MM.1S (cell line): ENCODE measurements at regions not wholly inside any gene's neighbourhood (a gene's known extent, or its start where the extent isn't known, plus 50 kb on each side); places are given as distances from the start of the nearest gene placed in this dataset.

Experiments used
- EZH2 ChIP-seq: fragments of 300-600 bp; sonication (generic); optimal IDR thresholded peaks from 2 replicates; pipeline ENCODE3; 2017; ENCODE audit warnings: low read depth, mild to moderate bottlenecking, antibody characterized with exemption, low read length, mixed read lengths
- EZH2phosphoT487 ChIP-seq: fragments of 300-600 bp; sonication (generic); IDR thresholded peaks from 2 replicates; pipeline ENCODE4 v1.6.1; 2018; ENCODE audit warnings: antibody characterized with exemption, low read length
- TF ChIP-seq, protein P1 (sequence below): fragments of 300-600 bp; sonication (generic); IDR thresholded peaks from 2 replicates; pipeline ENCODE4 v1.5.1; 2016; ENCODE audit warnings: antibody characterized with exemption, low read length, mixed read lengths

GRCh38 chr6:27139756-27140579 is 107.5 kb upstream of the PRSS16 start:
- TF ChIP-seq, protein P1, sequence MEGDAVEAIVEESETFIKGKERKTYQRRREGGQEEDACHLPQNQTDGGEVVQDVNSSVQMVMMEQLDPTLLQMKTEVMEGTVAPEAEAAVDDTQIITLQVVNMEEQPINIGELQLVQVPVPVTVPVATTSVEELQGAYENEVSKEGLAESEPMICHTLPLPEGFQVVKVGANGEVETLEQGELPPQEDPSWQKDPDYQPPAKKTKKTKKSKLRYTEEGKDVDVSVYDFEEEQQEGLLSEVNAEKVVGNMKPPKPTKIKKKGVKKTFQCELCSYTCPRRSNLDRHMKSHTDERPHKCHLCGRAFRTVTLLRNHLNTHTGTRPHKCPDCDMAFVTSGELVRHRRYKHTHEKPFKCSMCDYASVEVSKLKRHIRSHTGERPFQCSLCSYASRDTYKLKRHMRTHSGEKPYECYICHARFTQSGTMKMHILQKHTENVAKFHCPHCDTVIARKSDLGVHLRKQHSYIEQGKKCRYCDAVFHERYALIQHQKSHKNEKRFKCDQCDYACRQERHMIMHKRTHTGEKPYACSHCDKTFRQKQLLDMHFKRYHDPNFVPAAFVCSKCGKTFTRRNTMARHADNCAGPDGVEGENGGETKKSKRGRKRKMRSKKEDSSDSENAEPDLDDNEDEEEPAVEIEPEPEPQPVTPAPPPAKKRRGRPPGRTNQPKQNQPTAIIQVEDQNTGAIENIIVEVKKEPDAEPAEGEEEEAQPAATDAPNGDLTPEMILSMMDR, result no peak
- no peak for TF ChIP-seq EZH2phosphoT487
- TF ChIP-seq EZH2, result no peak
